HEK293 (cell line): ENCODE measurements at regions not wholly inside any gene's neighbourhood (a gene's known extent, or its start where the extent isn't known, plus 50 kb on each side); places are given as distances from the start of the nearest gene placed in this dataset.

Source experiments
- CTCF ChIA-PET: fragments of 350-600 bp; formaldehyde crosslinking; extraction: SDS; loops from one replicate; lab custom pipeline; 2021; ENCODE audit warnings: antibody characterized with exemption; lab: Yijun Ruan, JAX
- POLR2A ChIA-PET: fragments of 300-600 bp; formaldehyde crosslinking; extraction: SDS; loops from one replicate; lab custom pipeline; 2020; ENCODE audit warnings: antibody characterized with exemption, inconsistent platforms; lab: Yijun Ruan, JAX
- H3K27ac ChIP-seq: fragments of 200-500 bp; sonication (Bioruptor generic); 2 replicates; pipeline ENCODE4 v1.5.1; 2014; ENCODE audit warnings: low read depth, low read length, control low read depth, inconsistent platforms; ENCODE audit errors: extremely low read depth
- H3K36me3 ChIP-seq, 2 experiments: fragments of 200-500 bp in 1 of 2; sonication (Bioruptor generic) in 1 of 2; 1 replicate in 1 of 2; 2 replicates in 1 of 2; pipeline ENCODE4 v1.5.1; 2014 to 2017; ENCODE audit warnings: inconsistent platforms in 2 of 2, low read length in 2 of 2; ENCODE audit not compliant: control insufficient read depth in 2 of 2, insufficient read depth in 1 of 2
- H3K4me1 ChIP-seq: fragments of 200-500 bp; sonication (Bioruptor generic); 2 replicates; pipeline ENCODE4 v1.5.1; 2014; ENCODE audit warnings: mild to moderate bottlenecking, low read length, inconsistent platforms; ENCODE audit not compliant: control insufficient read depth, insufficient read depth
- H3K4me3 ChIP-seq: 2 replicates; pipeline ENCODE4 v1.5.1; 2011; ENCODE audit warnings: low read depth, mild to moderate bottlenecking, control low read depth, low read length, moderate library complexity
- H3K9me3 ChIP-seq: fragments of 200-500 bp; sonication (Bioruptor generic); 2 replicates; pipeline ENCODE4 v1.5.1; 2014; ENCODE audit warnings: low read depth, low read length, inconsistent platforms; ENCODE audit not compliant: control insufficient read depth, insufficient read depth
- KLF16 ChIP-seq: fragments of 450-650 bp; formaldehyde crosslinking; IDR thresholded peaks from 2 replicates; pipeline ENCODE4 v1.5.1; 2017; ENCODE audit warnings: missing biosample characterization, missing genetic modification characterization
- SETDB1 ChIP-seq: IDR thresholded peaks from one replicate; pipeline ENCODE4 v1.6.1; 2017; ENCODE audit warnings: mild to moderate bottlenecking, low read length, moderate library complexity, mixed read lengths; ENCODE audit not compliant: insufficient read length
- TRIM28 ChIP-seq: IDR thresholded peaks from 2 replicates; pipeline ENCODE4 v1.6.1; 2011; ENCODE audit warnings: low read length, control low read depth, borderline replicate concordance
- ZBTB8A ChIP-seq: fragments of 450-650 bp; formaldehyde crosslinking; IDR thresholded peaks from 2 replicates; pipeline ENCODE4 v1.5.1; 2016; ENCODE audit warnings: missing biosample characterization, missing genetic modification characterization
- ZFP41 ChIP-seq: fragments of 450-650 bp; formaldehyde crosslinking; IDR thresholded peaks from 2 replicates; pipeline ENCODE4 v1.5.1; 2016; ENCODE audit warnings: missing biosample characterization, missing genetic modification characterization, borderline replicate concordance
- ZNF184 ChIP-seq: fragments of 450-650 bp; IDR thresholded peaks from 2 replicates; pipeline ENCODE4 v1.5.1; 2018; ENCODE audit warnings: missing biosample characterization, mild to moderate bottlenecking, missing genetic modification characterization
- ZNF19 ChIP-seq: fragments of 450-650 bp; formaldehyde crosslinking; IDR thresholded peaks from 2 replicates; pipeline ENCODE4; 2016; ENCODE audit warnings: missing biosample characterization, missing genetic modification characterization, low read depth
- ZNF266 ChIP-seq: fragments of 450-650 bp; formaldehyde crosslinking; IDR thresholded peaks from 2 replicates; pipeline ENCODE4 v1.5.1; 2016; ENCODE audit warnings: missing biosample characterization, missing genetic modification characterization, low read depth
- ZNF274 ChIP-seq, 2 experiments: fragments of 200-500 bp in 1 of 2; fragments of 450-650 bp in 1 of 2; sonication (Bioruptor generic) in 1 of 2; formaldehyde crosslinking in 1 of 2; IDR thresholded peaks; 2 replicates each; pipeline versions ENCODE4 v1.5.1 to v1.6.1; 2014 to 2016; ENCODE audit warnings: borderline replicate concordance in 1 of 2, inconsistent platforms in 1 of 2, low read length in 1 of 2, missing biosample characterization in 1 of 2, missing genetic modification characterization in 1 of 2
- ZNF292 ChIP-seq: fragments of 450-650 bp; formaldehyde crosslinking; IDR thresholded peaks from 2 replicates; pipeline ENCODE4 v1.5.1; 2016; ENCODE audit warnings: low read depth, missing biosample characterization, missing genetic modification characterization, borderline replicate concordance
- ZNF394 ChIP-seq: fragments of 450-650 bp; formaldehyde crosslinking; IDR thresholded peaks from 2 replicates; pipeline ENCODE4 v1.5.1; 2016; ENCODE audit warnings: missing biosample characterization, missing genetic modification characterization, mild to moderate bottlenecking, moderate library complexity, borderline replicate concordance
- ZNF404 ChIP-seq: fragments of 450-650 bp; formaldehyde crosslinking; IDR thresholded peaks from 2 replicates; pipeline ENCODE4 v1.5.1; 2017; ENCODE audit warnings: missing biosample characterization, missing genetic modification characterization
- ZNF433 ChIP-seq: fragments of 450-650 bp; formaldehyde crosslinking; IDR thresholded peaks from 2 replicates; pipeline ENCODE4 v1.5.1; 2016; ENCODE audit warnings: missing biosample characterization, missing genetic modification characterization, low read depth
- ZNF530 ChIP-seq: fragments of 450-650 bp; formaldehyde crosslinking; IDR thresholded peaks from 2 replicates; pipeline ENCODE4 v1.5.1; 2016; ENCODE audit warnings: low read depth, missing biosample characterization, missing genetic modification characterization
- ZNF548 ChIP-seq: fragments of 450-650 bp; formaldehyde crosslinking; IDR thresholded peaks from 2 replicates; pipeline ENCODE4 v1.5.1; 2016; ENCODE audit warnings: missing biosample characterization, missing genetic modification characterization
- ZNF623 ChIP-seq: fragments of 450-650 bp; formaldehyde crosslinking; IDR thresholded peaks from 2 replicates; pipeline ENCODE4 v1.5.1; 2016; ENCODE audit warnings: missing biosample characterization, missing genetic modification characterization
- ZNF660 ChIP-seq: fragments of 450-650 bp; IDR thresholded peaks from 2 replicates; pipeline ENCODE4 v1.5.1; 2018; ENCODE audit warnings: missing biosample characterization, mild to moderate bottlenecking, missing genetic modification characterization
- ZNF664 ChIP-seq: fragments of 450-650 bp; formaldehyde crosslinking; IDR thresholded peaks from 2 replicates; pipeline ENCODE4 v1.5.1; 2016; ENCODE audit warnings: missing biosample characterization, missing genetic modification characterization
- ZNF670 ChIP-seq: fragments of 450-650 bp; formaldehyde crosslinking; IDR thresholded peaks from 2 replicates; pipeline ENCODE4 v1.5.1; 2016; ENCODE audit warnings: missing biosample characterization, missing genetic modification characterization, low read depth
- ZNF677 ChIP-seq: fragments of 450-650 bp; IDR thresholded peaks from 2 replicates; pipeline ENCODE4 v1.5.0; 2018; ENCODE audit warnings: missing biosample characterization, mild to moderate bottlenecking, missing genetic modification characterization, moderate library complexity
- ZNF776 ChIP-seq: fragments of 450-650 bp; formaldehyde crosslinking; IDR thresholded peaks from 2 replicates; pipeline ENCODE4 v1.5.0; 2017; ENCODE audit warnings: missing biosample characterization, missing genetic modification characterization, borderline replicate concordance
- TF ChIP-seq, protein P1 (sequence below): fragments of 450-650 bp; formaldehyde crosslinking; IDR thresholded peaks from 2 replicates; pipeline ENCODE4 v1.5.1; 2016; ENCODE audit warnings: missing biosample characterization, missing genetic modification characterization, low read depth
- TF ChIP-seq, protein P2 (sequence below): fragments of 450-650 bp; formaldehyde crosslinking; IDR thresholded peaks from 2 replicates; pipeline ENCODE4 v1.5.1; 2016; ENCODE audit warnings: missing biosample characterization, missing genetic modification characterization
- TF ChIP-seq, protein P3 (sequence below): fragments of 450-650 bp; formaldehyde crosslinking; IDR thresholded peaks from 2 replicates; pipeline ENCODE4 v1.5.1; 2017; ENCODE audit warnings: missing biosample characterization, missing genetic modification characterization
- TF ChIP-seq, protein P4 (sequence below): fragments of 450-650 bp; formaldehyde crosslinking; conservative IDR thresholded peaks from 2 replicates; pipeline ENCODE4 v1.5.1; 2016; ENCODE audit warnings: low read depth, missing biosample characterization, missing genetic modification characterization

DNA sequence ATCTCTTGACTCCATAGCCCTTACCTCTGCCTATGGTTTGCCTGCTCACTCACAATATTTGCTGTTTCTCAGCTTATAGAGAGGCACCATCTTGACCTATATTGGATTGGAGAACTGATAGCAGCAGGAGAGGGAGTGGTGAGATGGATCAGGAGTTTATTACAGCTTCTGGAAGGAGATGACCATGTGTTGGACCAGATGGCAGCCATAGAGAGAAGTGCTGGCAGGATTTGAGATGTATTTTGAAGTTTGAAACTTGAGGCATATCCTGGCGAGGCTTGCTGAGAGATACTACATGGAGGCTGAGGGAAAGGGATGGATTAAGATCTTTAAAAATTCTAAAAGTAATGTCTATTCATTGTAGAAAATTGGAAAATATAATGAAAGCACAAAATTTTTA, 198.0 kb upstream of the ZFP64 start:
- no peak for TF ChIP-seq ZNF19
- no peak for TF ChIP-seq ZNF664
- TF ChIP-seq ZNF394 (tag by site-specific recombination) = no peak
- TF ChIP-seq ZNF548 (tag by site-specific recombination) = no peak
- no peak for TF ChIP-seq ZFP41 (tag by site-specific recombination)
- no peak for TF ChIP-seq ZBTB8A
- no peak for TF ChIP-seq ZNF660 (tag by site-specific recombination)
- TF ChIP-seq ZNF623 (tag by site-specific recombination) = no peak
- no peak for TF ChIP-seq SETDB1
- TF ChIP-seq, protein P1, sequence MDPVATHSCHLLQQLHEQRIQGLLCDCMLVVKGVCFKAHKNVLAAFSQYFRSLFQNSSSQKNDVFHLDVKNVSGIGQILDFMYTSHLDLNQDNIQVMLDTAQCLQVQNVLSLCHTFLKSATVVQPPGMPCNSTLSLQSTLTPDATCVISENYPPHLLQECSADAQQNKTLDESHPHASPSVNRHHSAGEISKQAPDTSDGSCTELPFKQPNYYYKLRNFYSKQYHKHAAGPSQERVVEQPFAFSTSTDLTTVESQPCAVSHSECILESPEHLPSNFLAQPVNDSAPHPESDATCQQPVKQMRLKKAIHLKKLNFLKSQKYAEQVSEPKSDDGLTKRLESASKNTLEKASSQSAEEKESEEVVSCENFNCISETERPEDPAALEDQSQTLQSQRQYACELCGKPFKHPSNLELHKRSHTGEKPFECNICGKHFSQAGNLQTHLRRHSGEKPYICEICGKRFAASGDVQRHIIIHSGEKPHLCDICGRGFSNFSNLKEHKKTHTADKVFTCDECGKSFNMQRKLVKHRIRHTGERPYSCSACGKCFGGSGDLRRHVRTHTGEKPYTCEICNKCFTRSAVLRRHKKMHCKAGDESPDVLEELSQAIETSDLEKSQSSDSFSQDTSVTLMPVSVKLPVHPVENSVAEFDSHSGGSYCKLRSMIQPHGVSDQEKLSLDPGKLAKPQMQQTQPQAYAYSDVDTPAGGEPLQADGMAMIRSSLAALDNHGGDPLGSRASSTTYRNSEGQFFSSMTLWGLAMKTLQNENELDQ (tag by site-specific recombination) = no peak
- H3K36me3 ChIP-seq = no peaks in the 10 kb centered on the region
- H3K27ac ChIP-seq = no peak overlapping the region
- H3K9me3 ChIP-seq = no peaks in the 10 kb centered on the region
- ChIA-PET CTCF (no interaction called here), POLR2A (no interaction called here)
- H3K4me3 ChIP-seq = no peak overlapping the region
- no peaks in the 10 kb centered on the region for H3K4me1 ChIP-seq

DNA sequence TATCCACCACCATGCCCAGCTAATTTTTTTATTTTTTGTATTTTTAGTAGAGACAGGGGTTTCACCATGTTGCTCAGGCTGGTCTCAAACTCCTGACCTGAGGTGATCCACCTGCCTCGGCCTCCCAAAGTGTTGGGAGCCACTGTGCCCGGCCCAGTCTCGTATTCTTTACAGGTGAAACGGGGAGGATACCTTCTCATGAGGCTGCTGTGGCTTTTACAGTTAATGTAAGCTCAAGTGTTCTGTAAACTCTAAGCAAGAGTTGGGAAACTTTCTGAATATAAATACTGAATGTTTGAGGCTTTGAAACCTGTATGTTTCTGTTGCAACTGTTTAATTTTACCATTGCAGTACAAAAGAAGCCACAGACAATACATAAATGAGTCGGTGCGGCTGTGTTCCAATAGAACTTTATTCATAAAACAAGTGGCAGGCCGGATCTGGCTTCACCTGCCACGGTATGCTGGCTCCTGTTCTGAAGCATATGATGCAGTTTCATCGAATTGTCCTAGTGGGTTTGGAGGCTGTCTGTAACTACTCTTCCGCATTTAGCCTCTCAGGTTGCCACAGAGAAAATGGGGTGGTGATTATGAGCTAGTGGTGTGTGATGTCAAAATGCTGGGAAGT, 192.5 kb upstream of the ZFP64 start:
- H3K9me3 ChIP-seq = no peaks in the 10 kb centered on the region
- CTCF ChIA-PET = no interaction called here
- no peak overlapping the region for H3K4me3 ChIP-seq
- no peak for TF ChIP-seq ZNF776
- no peak for TF ChIP-seq TRIM28
- TF ChIP-seq ZNF184 (tag by site-specific recombination) = no peak
- no peak for TF ChIP-seq ZNF404 (tag by site-specific recombination)
- TF ChIP-seq, protein P2, sequence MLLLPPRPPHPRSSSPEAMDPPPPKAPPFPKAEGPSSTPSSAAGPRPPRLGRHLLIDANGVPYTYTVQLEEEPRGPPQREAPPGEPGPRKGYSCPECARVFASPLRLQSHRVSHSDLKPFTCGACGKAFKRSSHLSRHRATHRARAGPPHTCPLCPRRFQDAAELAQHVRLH (tag by site-specific recombination) = no peak
- no peak for TF ChIP-seq ZNF530 (tag by site-specific recombination)
- no peak for TF ChIP-seq KLF16
- TF ChIP-seq ZNF292 (tag by site-specific recombination) = no peak
- no peak for TF ChIP-seq ZNF266 (tag by site-specific recombination)
- TF ChIP-seq ZNF274 (IDR thresholded peaks at IDR 0.05; ENCODE audit: low read length) = no peak
- TF ChIP-seq ZNF274 (tag by site-specific recombination; IDR thresholded peaks at IDR 0.05; ENCODE audit: borderline replicate concordance) = no peak
- TF ChIP-seq, all 188 proteins: peak for 0
- POLR2A ChIA-PET = no interaction called here
- Histone ChIP-seq H3K36me3 (no peaks in the 10 kb centered on the region), H3K4me1 (no peaks in the 10 kb centered on the region), H3K27ac (no peak overlapping the region)

DNA sequence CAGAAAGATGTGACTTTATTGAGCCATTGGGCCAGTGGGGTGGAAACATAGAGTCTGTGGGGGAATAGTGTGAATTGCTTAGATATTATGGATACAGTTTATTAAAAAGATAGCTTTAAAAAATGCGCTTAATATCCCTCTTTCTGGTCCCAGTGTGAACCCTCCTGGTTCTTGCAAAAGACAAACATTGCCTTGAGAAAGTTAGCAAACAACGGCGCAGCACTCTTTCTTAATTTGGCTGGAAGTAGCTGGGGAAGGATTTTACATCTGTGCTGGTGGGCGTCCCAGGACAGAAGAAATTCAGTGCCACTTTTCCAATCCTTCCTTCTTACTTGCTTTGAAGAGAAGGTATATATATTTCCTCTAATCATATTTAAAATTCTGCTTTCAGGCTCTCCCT, 191.4 kb upstream of the ZFP64 start:
- ChIA-PET POLR2A (no interaction called here), CTCF (interaction anchor here (0.5 to 1.1 kb wide), 4 partner anchors 71 to 1300 kb away, joined by 3 to 7 read pairs (median 4); no protein-coding TSS in a partner anchor)
- Histone ChIP-seq H3K27ac (no peak overlapping the region), H3K4me1 (no peaks in the 10 kb centered on the region), H3K4me3 (no peak overlapping the region), H3K36me3 (no peaks in the 10 kb centered on the region), H3K9me3 (no peaks in the 10 kb centered on the region)
- TF ChIP-seq, protein P3, sequence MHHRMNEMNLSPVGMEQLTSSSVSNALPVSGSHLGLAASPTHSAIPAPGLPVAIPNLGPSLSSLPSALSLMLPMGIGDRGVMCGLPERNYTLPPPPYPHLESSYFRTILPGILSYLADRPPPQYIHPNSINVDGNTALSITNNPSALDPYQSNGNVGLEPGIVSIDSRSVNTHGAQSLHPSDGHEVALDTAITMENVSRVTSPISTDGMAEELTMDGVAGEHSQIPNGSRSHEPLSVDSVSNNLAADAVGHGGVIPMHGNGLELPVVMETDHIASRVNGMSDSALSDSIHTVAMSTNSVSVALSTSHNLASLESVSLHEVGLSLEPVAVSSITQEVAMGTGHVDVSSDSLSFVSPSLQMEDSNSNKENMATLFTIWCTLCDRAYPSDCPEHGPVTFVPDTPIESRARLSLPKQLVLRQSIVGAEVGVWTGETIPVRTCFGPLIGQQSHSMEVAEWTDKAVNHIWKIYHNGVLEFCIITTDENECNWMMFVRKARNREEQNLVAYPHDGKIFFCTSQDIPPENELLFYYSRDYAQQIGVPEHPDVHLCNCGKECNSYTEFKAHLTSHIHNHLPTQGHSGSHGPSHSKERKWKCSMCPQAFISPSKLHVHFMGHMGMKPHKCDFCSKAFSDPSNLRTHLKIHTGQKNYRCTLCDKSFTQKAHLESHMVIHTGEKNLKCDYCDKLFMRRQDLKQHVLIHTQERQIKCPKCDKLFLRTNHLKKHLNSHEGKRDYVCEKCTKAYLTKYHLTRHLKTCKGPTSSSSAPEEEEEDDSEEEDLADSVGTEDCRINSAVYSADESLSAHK (tag by site-specific recombination) = no peak
- no peak for TF ChIP-seq ZNF677 (tag by site-specific recombination)
- TF ChIP-seq, protein P4, sequence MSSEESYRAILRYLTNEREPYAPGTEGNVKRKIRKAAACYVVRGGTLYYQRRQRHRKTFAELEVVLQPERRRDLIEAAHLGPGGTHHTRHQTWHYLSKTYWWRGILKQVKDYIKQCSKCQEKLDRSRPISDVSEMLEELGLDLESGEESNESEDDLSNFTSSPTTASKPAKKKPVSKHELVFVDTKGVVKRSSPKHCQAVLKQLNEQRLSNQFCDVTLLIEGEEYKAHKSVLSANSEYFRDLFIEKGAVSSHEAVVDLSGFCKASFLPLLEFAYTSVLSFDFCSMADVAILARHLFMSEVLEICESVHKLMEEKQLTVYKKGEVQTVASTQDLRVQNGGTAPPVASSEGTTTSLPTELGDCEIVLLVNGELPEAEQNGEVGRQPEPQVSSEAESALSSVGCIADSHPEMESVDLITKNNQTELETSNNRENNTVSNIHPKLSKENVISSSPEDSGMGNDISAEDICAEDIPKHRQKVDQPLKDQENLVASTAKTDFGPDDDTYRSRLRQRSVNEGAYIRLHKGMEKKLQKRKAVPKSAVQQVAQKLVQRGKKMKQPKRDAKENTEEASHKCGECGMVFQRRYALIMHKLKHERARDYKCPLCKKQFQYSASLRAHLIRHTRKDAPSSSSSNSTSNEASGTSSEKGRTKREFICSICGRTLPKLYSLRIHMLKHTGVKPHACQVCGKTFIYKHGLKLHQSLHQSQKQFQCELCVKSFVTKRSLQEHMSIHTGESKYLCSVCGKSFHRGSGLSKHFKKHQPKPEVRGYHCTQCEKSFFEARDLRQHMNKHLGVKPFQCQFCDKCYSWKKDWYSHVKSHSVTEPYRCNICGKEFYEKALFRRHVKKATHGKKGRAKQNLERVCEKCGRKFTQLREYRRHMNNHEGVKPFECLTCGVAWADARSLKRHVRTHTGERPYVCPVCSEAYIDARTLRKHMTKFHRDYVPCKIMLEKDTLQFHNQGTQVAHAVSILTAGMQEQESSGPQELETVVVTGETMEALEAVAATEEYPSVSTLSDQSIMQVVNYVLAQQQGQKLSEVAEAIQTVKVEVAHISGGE = no peak
- TF ChIP-seq ZNF433 (tag by site-specific recombination) = no peak
- no peak for TF ChIP-seq ZNF670
